OCI-LY7 (cell line): ENCODE measurements at regions not wholly inside any gene's neighbourhood (a gene's known extent, or its start where the extent isn't known, plus 50 kb on each side); places are given as distances from the start of the nearest gene placed in this dataset.

ENCODE experiments used
- BruUV-seq: library from RNA; stranded (reverse); fragments of 400-500 nt; replicated peaks from 2 replicates; lab custom pipeline; 2021; lab: Mats Ljungman, UMichigan
- CTCF ChIA-PET: fragments of 300-600 bp; sonication (Branson Sonifier 250); formaldehyde crosslinking; loops from one replicate; lab custom pipeline; 2022; ENCODE audit warnings: antibody characterized with exemption; ENCODE audit not compliant: unreplicated experiment; lab: Charles Lee
- POLR2A ChIA-PET: fragments of 300-600 bp; sonication (Branson Sonifier 250); formaldehyde crosslinking; loops from one replicate; lab custom pipeline; 2022; ENCODE audit warnings: antibody characterized with exemption; lab: Charles Lee
- DNase-seq: peaks from one replicate; pipeline ENCODE4 v3.0.0-alpha.2; 2015; ENCODE audit warnings: low spot score
- H2AFZ ChIP-seq: fragments of 200-600 bp; sonication (generic), shearing (Covaris generic); 2 replicates; pipeline ENCODE4 v1.6.1; 2014; ENCODE audit warnings: mild to moderate bottlenecking, antibody characterized with exemption, low read length, moderate library complexity
- H3K27ac ChIP-seq: fragments of 200-600 bp; sonication (generic); 2 replicates; pipeline ENCODE4 v1.5.1; 2014; ENCODE audit warnings: mixed run types, low read depth, mild to moderate bottlenecking, moderate library complexity, low read length, inconsistent platforms; ENCODE audit not compliant: poor library complexity, severe bottlenecking
- H3K36me3 ChIP-seq: fragments of 200-600 bp; sonication (generic); 2 replicates; pipeline ENCODE4 v1.6.1; 2014; ENCODE audit warnings: mild to moderate bottlenecking, antibody characterized with exemption, low read length, moderate library complexity, mixed read lengths; ENCODE audit not compliant: insufficient read depth
- H3K4me1 ChIP-seq: fragments of 200-600 bp; sonication (generic); 2 replicates; pipeline ENCODE4 v1.5.1; 2014; ENCODE audit warnings: mild to moderate bottlenecking, low read length; ENCODE audit not compliant: insufficient read depth, poor library complexity, severe bottlenecking
- H3K4me2 ChIP-seq: fragments of 200-600 bp; sonication (generic); 2 replicates; pipeline ENCODE4 v1.6.1; 2014; ENCODE audit warnings: mild to moderate bottlenecking, low read length
- H3K4me3 ChIP-seq: fragments of 200-600 bp; sonication (generic); 2 replicates; pipeline ENCODE4 v1.5.1; 2014; ENCODE audit warnings: mild to moderate bottlenecking, low read depth, low read length; ENCODE audit not compliant: poor library complexity, severe bottlenecking
- H3K79me2 ChIP-seq: fragments of 200-600 bp; sonication (generic); 2 replicates; pipeline ENCODE4 v1.6.1; 2016; ENCODE audit warnings: low read depth, mild to moderate bottlenecking, low read length, moderate library complexity, mixed read lengths; ENCODE audit not compliant: insufficient read depth
- H3K9me2 ChIP-seq: fragments of 200-600 bp; sonication (generic); 2 replicates; pipeline ENCODE4 v1.6.1; 2016; ENCODE audit warnings: mild to moderate bottlenecking, low read length, mixed read lengths; ENCODE audit not compliant: insufficient read depth
- H3K9me3 ChIP-seq: fragments of 200-600 bp; sonication (generic); 2 replicates; pipeline ENCODE4 v1.6.1; 2014; ENCODE audit warnings: mild to moderate bottlenecking, mixed run types, low read length, mixed read lengths
- H4K20me1 ChIP-seq: fragments of 200-600 bp; sonication (generic); 2 replicates; pipeline ENCODE4 v1.6.1; 2014; ENCODE audit warnings: mild to moderate bottlenecking, antibody characterized with exemption, low read length, moderate library complexity, mixed read lengths; ENCODE audit not compliant: insufficient read depth
- CTCF ChIP-seq: fragments of 200-600 bp; sonication (generic); conservative IDR thresholded peaks from 2 replicates; pipeline ENCODE4 v1.5.1; 2014; ENCODE audit warnings: mild to moderate bottlenecking, antibody characterized with exemption, low read length, moderate library complexity, mixed read lengths
- EZH2phosphoT487 ChIP-seq: fragments of 200-600 bp; sonication (generic); IDR thresholded peaks from 2 replicates; pipeline ENCODE4 v1.6.1; 2018; ENCODE audit warnings: low read depth, borderline replicate concordance, mild to moderate bottlenecking, mixed run types, antibody characterized with exemption, low read length, moderate library complexity, mixed read lengths
- intact Hi-C: fragments of 100-400 bp; cut with micrococcal nuclease; formaldehyde crosslinking; loops from one replicate; pipeline ENCODE4 v1.10.0; 2022; ENCODE audit not compliant: unreplicated experiment

GRCh38 chr2:71926876-71927756 lies 220.5 kb downstream of the CYP26B1 start:
- Histone ChIP-seq H3K4me2 (no peak overlapping the region), H3K36me3 (no peaks in the 10 kb centered on the region), H3K4me1 (no peaks in the 10 kb centered on the region), H3K9me2 (no peaks in the 10 kb centered on the region), H3K9me3 (no peaks in the 10 kb centered on the region), H3K4me3 (no peak overlapping the region), H2AFZ (no peak overlapping the region), H4K20me1 (no peaks in the 10 kb centered on the region), H3K27ac (no peak overlapping the region), H3K79me2 (no peaks in the 10 kb centered on the region)
- intact Hi-C loops: loop anchor here (10.0 kb wide), 1 partner anchor 648 kb away; no protein-coding TSS in a partner anchor
- TF ChIP-seq EZH2phosphoT487: no peak
- no peak for TF ChIP-seq CTCF
- BruUV-seq: no TSS peak
- CTCF ChIA-PET: no interaction called here
- DNase-seq: no peak
- POLR2A ChIA-PET: no interaction called here

DNA sequence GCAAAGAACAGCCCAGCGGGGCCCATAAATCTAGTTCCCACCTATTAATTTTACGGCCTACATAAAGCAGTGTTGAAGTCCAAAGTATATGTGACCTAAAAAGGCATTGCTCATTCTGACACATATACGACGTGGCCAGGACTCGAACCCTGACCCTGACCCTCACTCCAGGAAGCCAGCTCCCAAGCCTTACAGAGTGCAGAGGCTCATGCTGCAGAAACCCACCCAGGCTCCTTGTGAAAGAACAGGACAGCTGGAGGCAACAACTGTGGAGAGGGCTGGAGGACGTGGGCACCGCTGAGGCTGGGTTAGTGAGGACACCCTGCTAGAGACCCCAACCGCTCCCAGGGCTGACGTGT lies 221.6 kb downstream of the CYP26B1 start:
- ChIA-PET POLR2A (no interaction called here), CTCF (no interaction called here)
- no peak overlapping the region for H3K4me3 ChIP-seq
- no peak overlapping the region for H2AFZ ChIP-seq
- H3K9me3 ChIP-seq: no peaks in the 10 kb centered on the region
- H3K9me2 ChIP-seq: no peaks in the 10 kb centered on the region
- no peaks in the 10 kb centered on the region for H4K20me1 ChIP-seq
- no peaks in the 10 kb centered on the region for H3K4me1 ChIP-seq
- DNase-seq: no peak
- H3K79me2 ChIP-seq: no peaks in the 10 kb centered on the region
- H3K4me2 ChIP-seq: no peak overlapping the region
- no TSS peak for BruUV-seq
- intact Hi-C loops: loop anchor here (10.0 kb wide), 1 partner anchor 649 kb away; no protein-coding TSS in a partner anchor
- no peaks in the 10 kb centered on the region for H3K36me3 ChIP-seq
- TF ChIP-seq EZH2phosphoT487 (no peak), CTCF (no peak)
- no peak overlapping the region for H3K27ac ChIP-seq
